ENCODE measurements at regions not wholly inside any gene's neighbourhood (a gene's known extent, or its start where the extent isn't known, plus 50 kb on each side); places are given as distances from the start of the nearest gene placed in this dataset.
A peak's percentile ranks its signal among the peaks of the same experiment; 100 is the strongest.

- DNase-seq (ENCODE audit: low read depth) = no peak
Measured at GRCh38 chr3:168292296-168292695, 196.6 kb upstream of the GOLIM4 start.

GRCh38 chr3:168289471-168290008 lies 193.8 kb upstream of the GOLIM4 start:
- DNase-seq (ENCODE audit: low read depth) = no peak

DNA sequence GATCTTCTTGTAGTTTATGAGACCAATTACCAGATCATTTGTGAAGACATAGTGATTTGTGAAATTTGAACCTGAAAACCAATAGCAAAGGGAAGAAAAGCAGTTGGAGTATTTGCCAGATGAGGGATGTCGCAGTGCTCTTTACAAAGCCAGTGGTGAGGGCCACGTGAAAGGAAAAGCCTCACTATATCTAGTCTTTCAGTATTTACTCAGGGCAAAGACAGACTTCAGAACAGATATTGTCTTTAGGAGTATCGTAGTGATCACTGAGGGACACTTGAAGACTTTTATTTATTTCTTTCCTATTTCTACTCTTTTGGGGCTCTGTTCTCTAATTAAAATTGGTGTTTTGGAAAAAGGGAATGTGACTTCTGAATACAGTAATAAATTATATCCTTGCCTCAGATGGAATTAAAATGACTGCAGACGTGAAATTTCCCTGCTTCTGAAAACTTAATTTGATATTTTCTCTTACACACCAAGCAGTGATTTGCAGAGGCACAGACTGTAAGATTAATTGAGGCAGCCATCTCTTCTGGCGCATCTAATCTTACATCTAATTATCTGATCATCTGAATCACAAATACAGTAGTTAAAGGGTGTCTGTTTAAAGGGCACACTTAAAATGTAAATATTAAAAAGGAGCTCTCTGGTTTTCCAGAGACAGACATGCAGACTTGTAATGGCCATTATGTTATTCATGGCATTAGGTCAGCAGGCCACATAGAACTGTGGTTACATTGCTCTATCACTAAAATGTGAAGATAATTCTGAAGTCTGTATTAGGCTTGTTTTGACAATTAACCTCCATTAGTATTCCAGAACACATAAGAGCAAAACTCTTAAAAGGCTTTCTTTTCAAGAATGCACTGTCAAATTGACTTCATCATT lies 193.0 kb upstream of the GOLIM4 start:
- DNase-seq (ENCODE audit: low read depth) = no peak

GRCh38 chr3:168285506-168285905 lies 189.8 kb upstream of the GOLIM4 start:
- DNase-seq (ENCODE audit: low read depth) = no peak

GRCh38 chr3:168284728-168285127 lies 189.0 kb upstream of the GOLIM4 start:
- no peak for DNase-seq (ENCODE audit: low read depth)

DNA sequence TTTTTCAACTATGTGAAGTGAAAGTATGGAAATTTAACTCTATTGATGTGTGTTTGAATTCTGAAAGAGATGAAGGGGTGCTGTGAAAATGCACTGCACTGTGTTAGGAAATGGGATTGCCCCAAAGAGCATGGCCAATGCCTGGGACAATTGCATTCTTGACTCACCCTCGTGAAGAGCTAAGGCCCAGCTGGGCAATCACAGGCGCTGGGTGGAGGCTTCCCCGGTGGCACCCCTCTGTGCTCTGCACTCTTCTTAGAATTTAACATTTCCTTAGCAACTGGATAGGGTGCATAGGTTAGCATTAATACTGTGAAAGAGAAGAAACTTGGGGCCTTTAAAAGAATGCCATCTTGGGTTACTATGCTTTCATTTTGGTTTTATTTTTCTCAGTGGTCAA lies 179.9 kb upstream of the GOLIM4 start:
- DNase-seq (ENCODE audit: low read depth) = no peak

DNA sequence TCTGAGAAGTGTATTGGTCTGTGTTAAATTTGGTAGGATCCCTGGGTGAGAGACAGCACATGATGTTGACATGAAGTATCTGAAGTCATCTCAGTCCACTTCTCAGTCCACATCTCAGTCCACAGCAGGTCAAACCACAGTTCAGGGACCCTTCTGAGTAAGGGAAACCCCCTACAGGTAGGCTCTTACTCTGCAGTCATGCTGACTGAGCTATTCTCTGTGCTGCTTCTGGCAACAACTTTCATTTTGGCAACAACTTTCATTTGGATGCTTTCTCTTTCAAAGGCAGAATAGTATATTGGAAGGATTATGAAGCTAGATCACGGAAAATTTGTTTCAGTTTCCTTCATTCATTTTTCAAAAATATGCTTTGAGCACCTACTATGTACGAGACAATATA lies 178.2 kb upstream of the GOLIM4 start:
- DNase-seq (ENCODE audit: low read depth) = no peak

DNA sequence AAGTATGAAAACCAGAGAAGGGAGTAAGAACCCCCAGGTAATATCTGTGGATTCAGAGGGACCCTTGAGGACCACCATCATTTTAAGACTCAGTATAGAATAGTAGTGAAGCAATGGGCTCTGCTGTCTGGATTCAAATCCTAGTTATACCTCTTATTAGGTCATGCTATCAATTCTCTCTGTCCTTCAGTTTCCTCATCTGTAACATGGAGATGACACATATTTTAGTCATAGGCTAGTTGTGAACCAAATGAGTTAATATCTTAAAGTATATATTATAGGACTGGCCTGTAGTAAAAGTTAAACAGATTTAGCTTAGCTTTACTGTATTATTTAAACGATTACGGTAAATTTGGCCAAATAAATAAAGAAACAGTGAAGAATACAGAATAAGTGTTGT lies 177.3 kb upstream of the GOLIM4 start:
- no peak for DNase-seq (ENCODE audit: low read depth)

DNA sequence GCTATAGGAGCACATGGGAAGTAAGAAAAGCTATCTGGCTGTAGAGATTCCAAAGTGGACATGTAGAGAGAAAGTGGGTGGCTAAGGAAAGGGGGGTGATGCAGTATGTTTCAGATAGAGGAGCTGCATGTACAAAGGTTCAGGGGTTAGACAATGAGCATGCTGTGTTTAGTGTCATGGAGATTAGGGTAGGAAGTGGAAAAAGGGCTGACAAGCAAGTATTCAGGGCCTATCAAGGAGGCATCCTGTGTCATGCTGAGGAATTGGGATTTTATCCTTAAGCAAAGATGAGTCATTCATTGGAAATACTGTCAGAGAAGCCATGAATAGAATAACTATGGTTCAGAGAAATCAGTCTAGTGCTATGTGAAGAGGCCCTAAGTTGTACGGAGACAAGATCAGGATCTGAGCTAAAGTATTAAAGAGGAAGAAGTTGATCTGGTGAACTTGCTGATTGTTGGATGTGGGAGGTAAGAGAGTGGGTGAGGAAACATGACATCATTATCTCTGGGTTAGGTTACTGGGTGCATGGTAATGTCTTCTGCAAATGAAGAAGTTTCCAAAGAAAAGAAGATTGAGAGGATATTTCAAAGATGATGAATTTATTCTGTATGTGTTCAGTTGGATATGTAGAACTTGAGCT lies 176.7 kb upstream of the GOLIM4 start:
- DNase-seq (ENCODE audit: low read depth) = no peak

GRCh38 chr3:168271932-168272331 lies 176.2 kb upstream of the GOLIM4 start:
- DNase-seq (ENCODE audit: low read depth) = no peak

DNA sequence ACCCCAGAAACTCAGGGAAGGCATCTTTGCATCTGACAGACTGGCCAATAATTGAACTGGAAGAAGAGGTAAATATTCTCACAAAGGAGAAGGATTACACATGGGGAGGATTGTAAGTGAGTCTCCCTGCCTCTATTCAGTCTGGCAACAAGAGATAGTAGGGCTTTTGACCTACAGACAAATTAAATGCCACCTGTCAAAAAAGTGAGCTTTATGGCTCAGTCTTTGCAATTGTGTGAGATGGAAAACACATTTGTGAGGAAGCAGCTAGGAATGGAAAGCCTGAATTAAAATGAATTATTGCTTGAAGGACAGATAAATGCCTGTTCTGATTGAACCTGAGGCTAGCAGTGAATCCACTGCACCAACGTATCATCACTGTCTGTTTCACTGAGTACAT lies 173.3 kb upstream of the GOLIM4 start:
- DNase-seq (ENCODE audit: low read depth) = no peak

DNA sequence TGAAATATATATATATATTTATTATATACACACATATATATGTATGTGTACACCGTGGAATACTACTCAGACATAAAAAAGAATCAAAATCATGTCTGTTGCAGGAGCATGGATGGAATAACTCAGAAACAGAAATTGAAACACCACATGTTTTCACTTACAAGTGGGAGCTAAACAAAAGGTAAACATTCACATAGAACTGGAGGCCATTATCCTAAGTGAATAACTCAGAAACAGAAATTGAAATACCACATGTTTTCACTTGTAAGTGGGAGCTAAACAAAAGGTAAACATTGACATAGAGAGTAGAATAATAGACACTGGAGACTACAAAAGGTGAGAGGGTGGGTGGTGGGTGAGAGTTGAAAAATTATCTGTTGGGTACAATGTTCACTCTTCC lies 171.5 kb upstream of the GOLIM4 start:
- DNase-seq (ENCODE audit: low read depth) = no peak

GRCh38 chr3:168266335-168266734 lies 170.6 kb upstream of the GOLIM4 start:
- DNase-seq (ENCODE audit: low read depth) = no peak

DNA sequence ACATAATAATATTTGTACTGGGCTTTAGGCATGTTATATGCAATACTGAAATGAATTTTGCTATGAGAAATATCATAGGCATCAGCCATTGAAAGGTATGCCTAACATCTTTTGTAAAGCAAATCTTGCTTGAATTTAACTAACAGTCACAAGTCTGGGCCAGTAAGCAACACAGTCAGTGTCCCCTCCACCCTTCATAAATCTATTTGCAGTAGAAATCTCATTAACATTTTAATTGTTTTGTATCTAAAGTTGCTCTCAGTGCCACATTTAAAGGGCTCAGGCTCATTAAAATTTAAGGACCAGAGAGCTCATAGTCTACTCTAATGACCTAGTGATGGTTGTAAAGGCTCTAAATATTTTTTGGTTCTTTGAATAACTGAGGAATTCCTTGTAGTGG lies 167.2 kb upstream of the GOLIM4 start:
- DNase-seq (ENCODE audit: low read depth) = no peak

DNA sequence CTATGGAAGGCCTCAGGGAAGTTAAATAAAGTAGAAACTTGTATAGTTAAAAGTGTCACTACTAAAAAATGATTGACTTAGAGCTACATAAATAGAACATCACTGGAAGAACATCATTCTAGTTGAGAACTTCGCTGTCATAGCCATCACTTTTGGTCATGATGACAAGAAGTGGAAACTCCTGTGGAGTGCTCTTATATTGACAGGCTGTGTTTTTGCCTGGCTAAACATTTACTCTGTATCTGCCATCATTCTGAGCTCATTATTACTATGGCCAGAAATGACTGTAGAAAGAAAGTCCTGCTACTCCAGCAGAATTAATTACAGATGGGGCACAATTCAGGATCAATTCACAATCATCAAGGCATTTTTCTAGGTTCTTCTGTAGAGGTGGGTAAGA lies 165.1 kb upstream of the GOLIM4 start:
- DNase-seq (ENCODE audit: low read depth) = no peak

- no peak for DNase-seq (ENCODE audit: low read depth)
Measured at GRCh38 chr3:168251371-168251770, 155.6 kb upstream of the GOLIM4 start.

GRCh38 chr3:168250415-168250861 lies 154.7 kb upstream of the GOLIM4 start:
- no peak for DNase-seq (ENCODE audit: low read depth)

DNA sequence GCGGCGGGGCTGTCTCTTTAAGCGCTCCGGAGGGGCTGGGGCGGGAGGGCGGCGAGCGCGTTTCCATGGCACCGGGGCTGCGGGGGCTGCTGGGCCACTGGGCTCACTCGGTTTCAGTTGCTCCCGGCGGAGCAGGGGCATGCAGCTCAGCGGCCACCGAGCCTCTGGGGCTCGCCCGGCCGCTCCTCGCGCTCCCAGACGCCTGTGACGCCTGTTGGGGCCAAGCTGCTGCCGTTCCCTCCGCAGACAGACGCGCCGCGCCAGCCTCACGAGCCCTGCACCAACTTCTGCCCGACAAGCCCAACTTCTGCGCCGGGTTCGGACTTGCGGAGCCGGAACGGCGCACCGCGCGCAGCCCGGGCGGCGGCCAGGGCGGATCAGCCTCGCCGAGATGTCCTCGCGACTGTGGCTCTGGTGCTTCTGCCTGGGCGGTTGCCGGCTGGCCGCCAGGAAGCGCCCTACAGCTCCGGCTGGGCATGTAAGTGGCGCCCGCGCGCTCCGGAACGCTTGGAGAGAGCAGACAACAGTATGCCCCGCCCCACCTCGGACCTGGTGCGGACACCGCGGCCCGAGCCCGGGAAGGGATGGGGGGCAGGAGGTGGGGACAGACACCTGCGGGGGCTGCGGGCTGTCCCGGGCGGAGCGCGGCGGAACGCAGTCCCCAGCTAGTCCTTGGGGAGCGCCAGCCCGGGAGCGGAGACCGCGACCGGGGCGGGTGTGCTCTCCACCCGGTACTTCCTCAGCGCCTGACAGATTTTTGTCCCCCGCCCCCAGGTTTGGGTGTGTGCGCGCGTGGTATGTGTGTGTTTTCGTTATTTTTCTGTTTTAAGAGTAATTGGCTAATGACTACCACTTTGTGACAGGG lies 154.1 kb upstream of the GOLIM4 start:
- peak; percentile 5 for DNase-seq (ENCODE audit: low read depth)

DNA sequence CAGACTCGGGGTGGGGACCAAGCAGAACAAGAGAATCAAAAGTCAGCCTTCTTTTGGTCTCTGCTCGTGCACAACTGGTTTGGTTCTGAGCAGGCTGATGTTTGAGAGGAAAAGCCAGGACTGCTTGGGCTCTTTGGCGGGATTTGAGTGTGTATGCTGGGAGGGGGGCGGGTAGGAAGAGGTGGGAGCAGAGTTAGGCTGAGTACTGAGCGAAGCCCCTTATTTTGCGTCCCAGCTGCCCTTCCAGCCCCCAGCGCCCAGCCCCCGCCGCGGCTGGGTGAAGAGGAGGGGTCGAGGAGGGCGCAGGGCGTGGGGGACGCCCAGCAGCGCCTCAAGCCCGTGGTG lies 153.5 kb upstream of the GOLIM4 start:
- no peak for DNase-seq (ENCODE audit: low read depth)

GRCh38 chr3:168248383-168249204 lies 152.9 kb upstream of the GOLIM4 start:
- DNase-seq (ENCODE audit: low read depth) = no peak

DNA sequence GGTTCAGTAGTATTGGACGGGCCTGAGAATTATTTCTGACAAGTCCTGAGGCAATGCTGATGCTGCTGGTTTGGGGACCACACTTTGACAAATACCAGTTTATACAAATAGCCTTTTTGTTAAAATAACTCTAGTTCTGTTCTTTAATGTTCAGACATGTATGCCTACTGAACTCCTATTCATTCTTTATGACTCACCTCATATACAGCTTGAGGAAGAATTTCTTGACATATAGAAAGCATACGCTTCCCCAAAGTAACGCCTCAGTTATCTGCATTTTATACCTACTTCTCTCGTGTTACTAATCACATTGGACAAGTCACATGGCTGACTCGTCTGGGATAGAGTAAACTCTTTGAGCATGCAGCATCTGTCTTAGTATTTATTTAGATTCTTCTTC lies 145.4 kb upstream of the GOLIM4 start:
- no peak for DNase-seq (ENCODE audit: low read depth)

DNA sequence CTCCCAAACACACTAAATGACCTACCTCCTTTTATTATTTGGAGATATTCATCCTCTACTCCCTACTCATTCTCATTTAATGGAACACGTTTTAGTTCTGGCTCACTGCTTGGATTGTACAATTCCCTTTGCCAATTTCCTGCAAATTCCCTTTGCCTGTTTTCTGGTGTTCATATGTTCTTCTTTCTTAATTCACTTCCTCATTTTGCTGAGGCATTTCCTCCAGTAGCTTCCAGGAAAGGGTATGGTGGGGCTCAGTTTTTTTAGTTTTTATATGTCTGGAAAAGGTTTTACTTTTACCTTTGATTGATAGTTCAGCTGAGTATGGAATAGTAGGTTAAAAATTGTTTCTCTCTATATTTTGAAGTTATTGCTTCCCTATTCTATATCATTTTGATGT lies 143.6 kb upstream of the GOLIM4 start:
- no peak for DNase-seq (ENCODE audit: low read depth)

Data from CMK (cell line).